Neural cell (in vitro differentiated cells): ENCODE measurements at regions not wholly inside any gene's neighbourhood (a gene's known extent, or its start where the extent isn't known, plus 50 kb on each side); places are given as distances from the start of the nearest gene placed in this dataset.

ENCODE experiments used
- H2AFZ ChIP-seq: fragments of 200-600, 300-800 bp; sonication (generic), shearing (Covaris generic); 2 replicates; pipeline ENCODE4 v1.6.0; 2014; ENCODE audit warnings: low read depth, mild to moderate bottlenecking, antibody characterized with exemption, low read length, moderate library complexity
- H3F3A ChIP-seq: fragments of 200-600 bp; shearing (Covaris generic); 2 replicates; pipeline ENCODE4 v1.6.1; 2016; ENCODE audit warnings: mild to moderate bottlenecking, moderate library complexity, mixed read lengths, antibody characterized with exemption, low read length; ENCODE audit not compliant: insufficient read depth, poor library complexity, severe bottlenecking
- H3K27ac ChIP-seq: fragments of 200-600, 300-800 bp; sonication (generic), shearing (Covaris generic); 2 replicates; pipeline ENCODE4 v1.5.1; 2014; ENCODE audit warnings: mild to moderate bottlenecking, low read length, moderate library complexity
- H3K27me3 ChIP-seq: fragments of 300-800, 200-600 bp; sonication (generic), shearing (Covaris generic); 2 replicates; pipeline ENCODE4 v1.6.0; 2014; ENCODE audit warnings: mild to moderate bottlenecking, low read depth, low read length, moderate library complexity; ENCODE audit not compliant: insufficient read depth
- H3K36me3 ChIP-seq: fragments of 300-800, 200-600 bp; sonication (generic), shearing (Covaris generic); 2 replicates; pipeline ENCODE4 v1.5.1; 2014; ENCODE audit warnings: mild to moderate bottlenecking, antibody characterized with exemption, low read length, moderate library complexity; ENCODE audit not compliant: insufficient read depth
- H3K4me2 ChIP-seq: fragments of 300-800, 200-600 bp; sonication (generic), shearing (Covaris generic); 2 replicates; pipeline ENCODE4 v1.6.0; 2014; ENCODE audit warnings: mild to moderate bottlenecking, low read length
- H3K4me3 ChIP-seq: fragments of 300-800, 200-600 bp; sonication (generic), shearing (Covaris generic); 2 replicates; pipeline ENCODE4 v1.5.1; 2014; ENCODE audit warnings: mild to moderate bottlenecking, low read length, moderate library complexity
- H3K79me2 ChIP-seq: fragments of 200-600 bp; shearing (Covaris generic); replicated peaks from 2 replicates; pipeline ENCODE4 v1.6.0; 2014; ENCODE audit warnings: mild to moderate bottlenecking, low read length, moderate library complexity; ENCODE audit not compliant: insufficient read depth
- H3K9ac ChIP-seq: fragments of 300-800, 200-600 bp; sonication (generic), shearing (Covaris generic); 2 replicates; pipeline ENCODE4 v1.6.1; 2016; ENCODE audit warnings: mild to moderate bottlenecking, low read length, mixed read lengths
- H3K9me2 ChIP-seq: fragments of 200-600 bp; shearing (Covaris generic); 2 replicates; pipeline ENCODE4 v1.6.1; 2016; ENCODE audit warnings: mild to moderate bottlenecking, low read length, mixed read lengths; ENCODE audit not compliant: insufficient read depth
- H3K9me3 ChIP-seq: fragments of 200-600, 300-800 bp; sonication (generic), shearing (Covaris generic); 2 replicates; pipeline ENCODE4 v1.6.1; 2016; ENCODE audit warnings: mild to moderate bottlenecking, mixed run types, low read length, moderate library complexity, mixed read lengths
- H4K20me1 ChIP-seq: fragments of 200-600 bp; shearing (Covaris generic); 2 replicates; pipeline ENCODE4 v1.6.1; 2016; ENCODE audit warnings: mild to moderate bottlenecking, mixed run types; ENCODE audit not compliant: insufficient read depth
- EP300 ChIP-seq: fragments of 450-650 bp; conservative IDR thresholded peaks from 2 replicates; pipeline ENCODE4 v1.6.1; 2014; ENCODE audit warnings: antibody characterized with exemption, mild to moderate bottlenecking, moderate library complexity; ENCODE audit not compliant: poor library complexity, severe bottlenecking
- EZH2 ChIP-seq: fragments of 200-600, 300-800 bp; shearing (Covaris generic), sonication (generic); IDR thresholded peaks from 2 replicates; pipeline ENCODE4 v1.6.1; 2014; ENCODE audit warnings: antibody characterized with exemption, low read length, borderline replicate concordance, mild to moderate bottlenecking; ENCODE audit not compliant: insufficient read depth, poor library complexity, severe bottlenecking
- MXI1 ChIP-seq: fragments of 450-650 bp; conservative IDR thresholded peaks from 2 replicates; pipeline ENCODE4 v1.6.1; 2014; ENCODE audit warnings: antibody characterized with exemption, mild to moderate bottlenecking; ENCODE audit not compliant: poor library complexity, severe bottlenecking
- POLR2AphosphoS5 ChIP-seq: IDR thresholded peaks from 2 replicates; pipeline ENCODE4 v1.6.1; 2012
- RAD21 ChIP-seq: fragments of 450-650 bp; conservative IDR thresholded peaks from 2 replicates; pipeline ENCODE4 v1.6.1; 2014; ENCODE audit warnings: antibody characterized with exemption, mild to moderate bottlenecking, moderate library complexity
- SMC3 ChIP-seq: fragments of 450-650 bp; conservative IDR thresholded peaks from 2 replicates; pipeline ENCODE4 v1.6.1; 2014; ENCODE audit warnings: antibody characterized with exemption, mild to moderate bottlenecking, moderate library complexity; ENCODE audit not compliant: poor library complexity
- TAF1 ChIP-seq: IDR thresholded peaks from 2 replicates; pipeline ENCODE4 v1.6.1; 2012; ENCODE audit warnings: low read depth
- TF ChIP-seq, protein P1 (sequence below): IDR thresholded peaks from 2 replicates; pipeline ENCODE4 v1.6.1; 2012; ENCODE audit warnings: borderline replicate concordance
- TF ChIP-seq, protein P2 (sequence below): fragments of 450-650 bp; IDR thresholded peaks from 2 replicates; pipeline ENCODE4 v1.5.1; 2014; ENCODE audit warnings: antibody characterized with exemption, mild to moderate bottlenecking, moderate library complexity; ENCODE audit not compliant: poor library complexity, severe bottlenecking

DNA sequence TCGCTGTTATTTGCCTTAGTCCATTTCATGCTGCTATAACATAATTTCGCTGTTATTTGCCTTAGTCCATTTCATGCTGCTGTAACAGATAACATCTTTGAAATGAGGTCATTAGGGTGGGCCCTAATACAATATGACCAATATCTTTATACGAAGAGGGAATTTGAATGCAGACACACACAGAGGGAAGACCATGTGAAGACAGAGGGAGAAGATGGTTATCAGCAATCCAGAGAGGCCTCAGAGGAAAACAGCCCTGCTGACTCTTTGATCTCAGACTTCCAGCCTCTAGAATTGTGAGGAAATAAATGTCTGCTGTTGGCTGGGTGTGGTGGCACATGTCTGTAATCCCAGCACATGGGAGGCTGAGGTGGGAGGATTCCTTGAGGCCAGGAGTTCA lies 404.9 kb downstream of the TYW1 start:
- H3K4me2 ChIP-seq = no peak overlapping the region
- no peaks in the 10 kb centered on the region for H3K79me2 ChIP-seq
- no peaks in the 10 kb centered on the region for H3F3A ChIP-seq
- H3K9ac ChIP-seq = no peak overlapping the region
- H4K20me1 ChIP-seq = no peaks in the 10 kb centered on the region
- peaks cover 8% of the 10 kb centered on the region for H3K9me3 ChIP-seq
- no peak overlapping the region for H2AFZ ChIP-seq
- H3K27me3 ChIP-seq = no peaks in the 10 kb centered on the region
- H3K4me3 ChIP-seq = no peak overlapping the region
- H3K27ac ChIP-seq = no peak overlapping the region
- no peaks in the 10 kb centered on the region for H3K9me2 ChIP-seq
- H3K36me3 ChIP-seq = no peaks in the 10 kb centered on the region
- TF ChIP-seq EZH2 (no peak), RAD21 (no peak), SMC3 (no peak), MXI1 (no peak), POLR2AphosphoS5 (no peak), TAF1 (no peak), EP300 (no peak)
- TF ChIP-seq, protein P1, sequence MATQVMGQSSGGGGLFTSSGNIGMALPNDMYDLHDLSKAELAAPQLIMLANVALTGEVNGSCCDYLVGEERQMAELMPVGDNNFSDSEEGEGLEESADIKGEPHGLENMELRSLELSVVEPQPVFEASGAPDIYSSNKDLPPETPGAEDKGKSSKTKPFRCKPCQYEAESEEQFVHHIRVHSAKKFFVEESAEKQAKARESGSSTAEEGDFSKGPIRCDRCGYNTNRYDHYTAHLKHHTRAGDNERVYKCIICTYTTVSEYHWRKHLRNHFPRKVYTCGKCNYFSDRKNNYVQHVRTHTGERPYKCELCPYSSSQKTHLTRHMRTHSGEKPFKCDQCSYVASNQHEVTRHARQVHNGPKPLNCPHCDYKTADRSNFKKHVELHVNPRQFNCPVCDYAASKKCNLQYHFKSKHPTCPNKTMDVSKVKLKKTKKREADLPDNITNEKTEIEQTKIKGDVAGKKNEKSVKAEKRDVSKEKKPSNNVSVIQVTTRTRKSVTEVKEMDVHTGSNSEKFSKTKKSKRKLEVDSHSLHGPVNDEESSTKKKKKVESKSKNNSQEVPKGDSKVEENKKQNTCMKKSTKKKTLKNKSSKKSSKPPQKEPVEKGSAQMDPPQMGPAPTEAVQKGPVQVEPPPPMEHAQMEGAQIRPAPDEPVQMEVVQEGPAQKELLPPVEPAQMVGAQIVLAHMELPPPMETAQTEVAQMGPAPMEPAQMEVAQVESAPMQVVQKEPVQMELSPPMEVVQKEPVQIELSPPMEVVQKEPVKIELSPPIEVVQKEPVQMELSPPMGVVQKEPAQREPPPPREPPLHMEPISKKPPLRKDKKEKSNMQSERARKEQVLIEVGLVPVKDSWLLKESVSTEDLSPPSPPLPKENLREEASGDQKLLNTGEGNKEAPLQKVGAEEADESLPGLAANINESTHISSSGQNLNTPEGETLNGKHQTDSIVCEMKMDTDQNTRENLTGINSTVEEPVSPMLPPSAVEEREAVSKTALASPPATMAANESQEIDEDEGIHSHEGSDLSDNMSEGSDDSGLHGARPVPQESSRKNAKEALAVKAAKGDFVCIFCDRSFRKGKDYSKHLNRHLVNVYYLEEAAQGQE = no peak
- TF ChIP-seq, protein P2, sequence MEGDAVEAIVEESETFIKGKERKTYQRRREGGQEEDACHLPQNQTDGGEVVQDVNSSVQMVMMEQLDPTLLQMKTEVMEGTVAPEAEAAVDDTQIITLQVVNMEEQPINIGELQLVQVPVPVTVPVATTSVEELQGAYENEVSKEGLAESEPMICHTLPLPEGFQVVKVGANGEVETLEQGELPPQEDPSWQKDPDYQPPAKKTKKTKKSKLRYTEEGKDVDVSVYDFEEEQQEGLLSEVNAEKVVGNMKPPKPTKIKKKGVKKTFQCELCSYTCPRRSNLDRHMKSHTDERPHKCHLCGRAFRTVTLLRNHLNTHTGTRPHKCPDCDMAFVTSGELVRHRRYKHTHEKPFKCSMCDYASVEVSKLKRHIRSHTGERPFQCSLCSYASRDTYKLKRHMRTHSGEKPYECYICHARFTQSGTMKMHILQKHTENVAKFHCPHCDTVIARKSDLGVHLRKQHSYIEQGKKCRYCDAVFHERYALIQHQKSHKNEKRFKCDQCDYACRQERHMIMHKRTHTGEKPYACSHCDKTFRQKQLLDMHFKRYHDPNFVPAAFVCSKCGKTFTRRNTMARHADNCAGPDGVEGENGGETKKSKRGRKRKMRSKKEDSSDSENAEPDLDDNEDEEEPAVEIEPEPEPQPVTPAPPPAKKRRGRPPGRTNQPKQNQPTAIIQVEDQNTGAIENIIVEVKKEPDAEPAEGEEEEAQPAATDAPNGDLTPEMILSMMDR = no peak

DNA sequence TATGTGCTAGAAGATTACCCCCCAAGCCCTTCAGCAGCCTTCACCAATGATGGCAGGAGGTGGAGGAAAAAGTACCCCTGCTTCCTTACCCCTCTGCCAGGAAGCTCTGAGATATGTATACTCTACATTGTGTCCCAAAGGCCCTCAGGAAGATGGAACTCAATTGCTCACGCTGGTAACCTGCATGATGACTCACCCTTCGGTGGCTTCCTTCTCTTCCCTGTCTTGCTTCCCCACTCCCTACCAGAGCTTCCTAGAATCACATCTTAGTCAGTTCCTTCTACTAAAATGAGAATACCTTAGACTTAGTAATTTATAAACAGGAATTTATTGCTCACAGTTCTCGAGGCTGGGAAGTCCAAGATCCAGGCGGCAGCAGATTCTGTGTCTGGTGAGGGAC lies 405.6 kb downstream of the TYW1 start:
- no peaks in the 10 kb centered on the region for H3K36me3 ChIP-seq
- H3K4me3 ChIP-seq = no peak overlapping the region
- no peak overlapping the region for H3K27ac ChIP-seq
- no peak overlapping the region for H3K4me2 ChIP-seq
- no peak overlapping the region for H2AFZ ChIP-seq
- TF ChIP-seq, protein P1 = no peak
- no peak for TF ChIP-seq EZH2
- TF ChIP-seq TAF1 = no peak
- TF ChIP-seq RAD21 = no peak
- no peaks in the 10 kb centered on the region for H3F3A ChIP-seq
- no peaks in the 10 kb centered on the region for H3K79me2 ChIP-seq
- no peaks in the 10 kb centered on the region for H3K27me3 ChIP-seq
- H4K20me1 ChIP-seq = no peaks in the 10 kb centered on the region
- H3K9me3 ChIP-seq = peaks cover 8% of the 10 kb centered on the region
- H3K9me2 ChIP-seq = no peaks in the 10 kb centered on the region
- H3K9ac ChIP-seq = no peak overlapping the region
